IMR-90 (cell line): ENCODE measurements at regions not wholly inside any gene's neighbourhood (a gene's known extent, or its start where the extent isn't known, plus 50 kb on each side); places are given as distances from the start of the nearest gene placed in this dataset.

Source experiments
- ATAC-seq: fragments of 200-7000 bp; cut with Tn5 transposase; 2 replicates; pipeline ENCODE4 v1.9.1; 2020; ENCODE audit warnings: low read depth, mild to moderate bottlenecking, moderate library complexity
- BruUV-seq: library from RNA; stranded (reverse); fragments of 400-500 nt; replicated peaks from 2 replicates; lab custom pipeline; 2021; lab: Mats Ljungman, UMichigan
- CTCF ChIA-PET: fragments of 300-600 bp; formaldehyde crosslinking; extraction: SDS; loops from one replicate; lab custom pipeline; 2021; ENCODE audit warnings: antibody characterized with exemption; lab: Yijun Ruan, JAX
- POLR2A ChIA-PET: fragments of 300-600 bp; sonication (Branson Sonifier 250); formaldehyde crosslinking; loops from one replicate; lab custom pipeline; 2022; ENCODE audit warnings: antibody characterized with exemption; ENCODE audit not compliant: unreplicated experiment; lab: Charles Lee
- DNase-seq: peaks from one replicate; pipeline ENCODE4 v3.0.0; 2013
- H2AFZ ChIP-seq: replicated peaks from 2 replicates; pipeline ENCODE3; 2013; ENCODE audit warnings: low read length, mild to moderate bottlenecking; ENCODE audit not compliant: poor library complexity
- H2AK5ac ChIP-seq: 2 replicates; pipeline ENCODE4 v1.6.1; 2013; ENCODE audit warnings: low read depth, low read length, inconsistent platforms
- H2AK9ac ChIP-seq: replicated peaks from 2 replicates; pipeline ENCODE3; 2013; ENCODE audit warnings: mild to moderate bottlenecking, low read depth, low read length, moderate library complexity; ENCODE audit not compliant: poor library complexity
- H2BK120ac ChIP-seq: 2 replicates; pipeline ENCODE4 v1.6.1; 2013; ENCODE audit warnings: low read depth, low read length, inconsistent platforms
- H2BK15ac ChIP-seq: 3 replicates; pipeline ENCODE4 v1.6.1; 2013; ENCODE audit warnings: low read depth, low read length, inconsistent platforms
- H2BK20ac ChIP-seq: 2 replicates; pipeline ENCODE4 v1.6.1; 2013; ENCODE audit warnings: low read depth, mild to moderate bottlenecking, inconsistent platforms, low read length, moderate library complexity
- H2BK5ac ChIP-seq: 2 replicates; pipeline ENCODE4 v1.6.1; 2013; ENCODE audit warnings: mild to moderate bottlenecking, low read depth, low read length, inconsistent platforms; ENCODE audit not compliant: poor library complexity, severe bottlenecking
- H3K14ac ChIP-seq: replicated peaks from 2 replicates; pipeline ENCODE4 v1.6.1; 2013; ENCODE audit warnings: low read depth, low read length, inconsistent platforms
- H3K18ac ChIP-seq: 2 replicates; pipeline ENCODE4 v1.6.1; 2013; ENCODE audit warnings: low read depth, low read length, control low read depth
- H3K23ac ChIP-seq: 2 replicates; pipeline ENCODE4 v1.6.1; 2013; ENCODE audit warnings: low read depth, low read length, inconsistent platforms
- H3K27ac ChIP-seq: 2 replicates; pipeline ENCODE4 v1.5.1; 2013; ENCODE audit warnings: mild to moderate bottlenecking, control low read depth, low read length; ENCODE audit not compliant: insufficient read depth
- H3K27me3 ChIP-seq: 2 replicates; pipeline ENCODE4 v1.6.1; 2013; ENCODE audit warnings: low read length; ENCODE audit not compliant: control insufficient read depth, insufficient read depth
- H3K36me3 ChIP-seq: 2 replicates; pipeline ENCODE4 v1.6.1; 2013; ENCODE audit warnings: low read length, mixed read lengths; ENCODE audit not compliant: control insufficient read depth, insufficient read depth
- H3K4ac ChIP-seq: 2 replicates; pipeline ENCODE4 v1.6.1; 2013; ENCODE audit warnings: low read depth, low read length, inconsistent platforms
- H3K4me1 ChIP-seq: 2 replicates; pipeline ENCODE4 v1.6.1; 2013; ENCODE audit warnings: low read length, mixed read lengths; ENCODE audit not compliant: control insufficient read depth, insufficient read depth
- H3K4me2 ChIP-seq: 2 replicates; pipeline ENCODE4 v1.6.1; 2013; ENCODE audit warnings: low read depth, mild to moderate bottlenecking, control low read depth, low read length, moderate library complexity
- H3K4me3 ChIP-seq: 2 replicates; pipeline ENCODE4 v1.5.1; 2013; ENCODE audit warnings: low read depth, mild to moderate bottlenecking, control low read depth, low read length, moderate library complexity; ENCODE audit not compliant: insufficient read depth
- H3K56ac ChIP-seq: 2 replicates; pipeline ENCODE4 v1.6.1; 2013; ENCODE audit warnings: low read length, inconsistent platforms; ENCODE audit not compliant: insufficient read depth; ENCODE audit errors: extremely low read depth
- H3K79me1 ChIP-seq, 2 experiments: 2 replicates each; pipeline ENCODE4 v1.6.1; 2013; ENCODE audit warnings: low read length in 2 of 2, inconsistent platforms in 1 of 2, low read depth in 1 of 2
- H3K9ac ChIP-seq: 2 replicates; pipeline ENCODE4 v1.6.1; 2013; ENCODE audit warnings: low read depth, low read length, control low read depth
- H3K9me1 ChIP-seq: 2 replicates; pipeline ENCODE4 v1.6.1; 2013; ENCODE audit warnings: low read length, inconsistent platforms; ENCODE audit not compliant: insufficient read depth
- H3K9me3 ChIP-seq: 2 replicates; pipeline ENCODE4 v1.6.1; 2013; ENCODE audit warnings: low read length; ENCODE audit not compliant: control insufficient read depth, insufficient read depth
- H4K20me1 ChIP-seq: 2 replicates; pipeline ENCODE4 v1.6.1; 2013; ENCODE audit warnings: low read length, inconsistent platforms; ENCODE audit not compliant: insufficient read depth
- H4K5ac ChIP-seq: 2 replicates; pipeline ENCODE4 v1.6.1; 2013; ENCODE audit warnings: mild to moderate bottlenecking, low read depth, low read length, control low read depth
- H4K8ac ChIP-seq, 2 experiments: 2 replicates each; pipeline ENCODE4 v1.6.1; 2013; ENCODE audit warnings: low read depth in 2 of 2, low read length in 2 of 2, control low read depth in 1 of 2, inconsistent platforms in 1 of 2
- H4K91ac ChIP-seq: 2 replicates; pipeline ENCODE4 v1.6.1; 2013; ENCODE audit warnings: low read depth, low read length, inconsistent platforms; ENCODE audit not compliant: insufficient read depth
- BHLHE40 ChIP-seq: fragments of 150-350 bp; IDR thresholded peaks from 2 replicates; pipeline ENCODE4 v1.6.1; 2016; ENCODE audit warnings: mild to moderate bottlenecking, low read depth, low read length
- CEBPB ChIP-seq: IDR thresholded peaks from 2 replicates; pipeline ENCODE4 v1.6.1; 2012; ENCODE audit warnings: low read depth, low read length, improper control_type of control experiment
- FOS ChIP-seq: fragments of 150-350 bp; IDR thresholded peaks from 2 replicates; pipeline ENCODE4 v1.6.1; 2016; ENCODE audit warnings: low read depth, low read length
- MAFK ChIP-seq: IDR thresholded peaks from 2 replicates; pipeline ENCODE4 v1.6.1; 2012; ENCODE audit warnings: low read depth, low read length, improper control_type of control experiment
- MAZ ChIP-seq: IDR thresholded peaks from 2 replicates; pipeline ENCODE4 v1.6.1; 2012; ENCODE audit warnings: low read depth, mild to moderate bottlenecking, low read length, improper control_type of control experiment, moderate library complexity, borderline replicate concordance
- MXI1 ChIP-seq: IDR thresholded peaks from 2 replicates; pipeline ENCODE4 v1.6.1; 2012; ENCODE audit warnings: low read depth, mild to moderate bottlenecking, low read length, moderate library complexity, borderline replicate concordance
- NFE2L2 ChIP-seq: fragments of 150-350 bp; IDR thresholded peaks from 2 replicates; pipeline ENCODE4 v1.6.1; 2016; ENCODE audit warnings: low read depth, mild to moderate bottlenecking, low read length
- POLR2A ChIP-seq: IDR thresholded peaks from 2 replicates; pipeline ENCODE4 v1.6.1; 2012; ENCODE audit warnings: mild to moderate bottlenecking, low read depth, low read length
- RAD21 ChIP-seq: IDR thresholded peaks from 2 replicates; pipeline ENCODE4 v1.6.1; 2012; ENCODE audit warnings: low read length, improper control_type of control experiment
- RCOR1 ChIP-seq: IDR thresholded peaks from 2 replicates; pipeline ENCODE4 v1.6.1; 2012; ENCODE audit warnings: mild to moderate bottlenecking, low read length, improper control_type of control experiment; ENCODE audit not compliant: insufficient replicate concordance
- RFX5 ChIP-seq: IDR thresholded peaks from 2 replicates; pipeline ENCODE4 v1.8.0; 2012; ENCODE audit warnings: low read depth, mild to moderate bottlenecking, low read length, moderate library complexity
- SMC3 ChIP-seq: fragments of 150-350 bp; IDR thresholded peaks from 2 replicates; pipeline ENCODE4 v1.6.1; 2016; ENCODE audit warnings: low read depth, mild to moderate bottlenecking, antibody characterized with exemption, low read length, moderate library complexity
- WGBS, 2 experiments: methylation state at CpG; one replicate each; pipeline versions ENCODE4 v1.1.5 to v1.1.7; 2013; ENCODE audit warnings: missing lambda C conversion rate in 2 of 2; ENCODE audit not compliant: insufficient read length in 1 of 2; ENCODE audit errors: extremely low coverage in 2 of 2; 5-methylcytosine and 5-hydroxymethylcytosine counted together
- dilution Hi-C: fragments of 300-500 bp; cut with HindIII; formaldehyde crosslinking; loops from one replicate; pipeline ENCODE4 v1.14.3; 2018; ENCODE audit warnings: low sequenced_read_pairs; ENCODE audit not compliant: unreplicated experiment
- in situ Hi-C: fragments of 300-500 bp; cut with MboI; formaldehyde crosslinking; loops from 3 replicates; pipeline ENCODE4 v1.14.3; 2019; ENCODE audit warnings: low sequenced_read_pairs, inconsistent platforms, mixed read lengths
- intact Hi-C: fragments of 100-400 bp; cut with micrococcal nuclease; formaldehyde crosslinking; loops from 2 replicates; pipeline ENCODE4 v1.10.0; 2022
- TF ChIP-seq, protein P1 (sequence below): fragments of 150-350 bp; IDR thresholded peaks from 2 replicates; pipeline ENCODE4 v1.6.1; 2016; ENCODE audit warnings: low read depth, mild to moderate bottlenecking, low read length, moderate library complexity, borderline replicate concordance
- TF ChIP-seq, protein P2 (sequence below): fragments of 150-350 bp; IDR thresholded peaks from 2 replicates; pipeline ENCODE4 v1.6.1; 2017; ENCODE audit warnings: mild to moderate bottlenecking, antibody characterized with exemption, low read length, low read depth

DNA sequence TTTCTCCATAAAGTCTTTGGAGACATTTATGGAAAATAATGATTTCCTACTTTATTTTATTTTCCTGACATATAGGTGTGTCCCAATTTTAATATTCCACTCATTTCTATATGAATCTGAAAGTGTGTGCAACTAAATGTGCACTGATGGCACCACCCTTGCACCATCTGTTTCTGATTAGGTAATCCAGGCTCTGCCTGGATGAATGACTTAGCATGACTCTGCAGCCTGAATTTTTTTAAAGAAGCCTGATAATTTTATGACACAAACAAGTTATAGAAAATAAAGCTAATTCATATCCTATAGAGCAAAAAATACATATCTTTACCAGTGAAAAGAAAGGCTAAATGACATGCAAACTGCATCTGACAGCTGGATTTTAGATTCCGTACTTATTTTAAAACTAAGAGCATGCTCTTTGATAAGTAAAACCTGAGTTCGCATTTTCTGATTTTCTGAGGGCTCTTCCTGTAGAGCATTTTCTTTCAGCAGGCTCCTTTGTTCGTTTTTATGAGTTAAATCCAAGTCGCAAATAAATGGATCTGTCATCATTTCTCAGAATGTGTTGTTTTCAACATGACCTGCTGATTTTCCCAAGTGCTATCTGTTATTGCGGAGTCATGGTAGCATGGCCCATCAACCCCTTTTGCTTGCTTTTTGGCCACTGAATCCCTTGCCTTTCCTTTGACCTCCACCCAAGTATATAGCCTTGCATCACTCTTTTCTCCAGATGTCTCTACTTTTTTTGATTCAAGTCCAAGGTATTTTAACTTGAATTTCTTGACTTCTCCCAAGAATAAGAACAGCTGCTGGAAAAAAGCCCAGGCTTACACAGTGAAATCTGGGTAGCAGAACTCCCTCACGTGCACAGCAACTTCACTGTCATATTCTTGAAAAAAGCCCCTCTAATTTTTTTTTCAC is 52.8 kb upstream of the LYPLAL1 start:
- dilution Hi-C loops (no loop called here), intact Hi-C loops (no loop called here), in situ Hi-C loops (no loop called here)
- Histone ChIP-seq H2BK120ac (peak overlapping the region; percentile 35; the same call in 1 of the 2 replicates), H3K27me3 (no peaks in the 10 kb centered on the region), H3K4me3 (no peak overlapping the region), H3K79me1 (no peaks in the 10 kb centered on the region), H2AK5ac (no peak overlapping the region), H4K91ac (peak overlapping the region; percentile 13; the same call in 1 of the 2 replicates), H3K56ac (0 out of 2 replicates have a peak overlapping the region, but pooled peaks have one; percentile 12), H3K27ac (peak overlapping the region; percentile 45; the same call in 1 of the 2 replicates), H3K9me3 (no peaks in the 10 kb centered on the region), H3K18ac (peak overlapping the region; percentile 45; the same call in 1 of the 2 replicates), H4K8ac (peak overlapping the region in 1 of 2 experiments; percentile 48; a peak in 2 of 4 replicates), H3K4ac (peak overlapping the region; percentile 19; the same call in 1 of the 2 replicates), H2BK15ac (0 out of 3 replicates have a peak overlapping the region, but pooled peaks have one; percentile 10), H3K9me1 (0 out of 2 replicates have a peak, but pooled peaks cover 3% of the 10 kb centered on the region), H2BK5ac (peak overlapping the region; percentile 0), H2AK9ac (no peak overlapping the region), H3K14ac (no peak overlapping the region; the same call in 1 of the 2 replicates), H2AFZ (no peak overlapping the region), H3K4me2 (peak overlapping the region; percentile 58; the same call in 1 of the 2 replicates), H3K4me1 (peaks cover 4% of the 10 kb centered on the region), H2BK20ac (peak overlapping the region; percentile 69; the same call in 1 of the 2 replicates), H3K9ac (no peak overlapping the region), H3K23ac (peak overlapping the region; percentile 5; the same call in 1 of the 2 replicates), H4K20me1 (no peaks in the 10 kb centered on the region), H3K36me3 (no peaks in the 10 kb centered on the region), H4K5ac (peak overlapping the region; percentile 30; the same call in 1 of the 2 replicates)
- no peak for TF ChIP-seq POLR2A
- TF ChIP-seq SMC3 = no peak
- peak; percentile 76 for TF ChIP-seq CEBPB
- no peak for TF ChIP-seq RAD21
- TF ChIP-seq, protein P1, sequence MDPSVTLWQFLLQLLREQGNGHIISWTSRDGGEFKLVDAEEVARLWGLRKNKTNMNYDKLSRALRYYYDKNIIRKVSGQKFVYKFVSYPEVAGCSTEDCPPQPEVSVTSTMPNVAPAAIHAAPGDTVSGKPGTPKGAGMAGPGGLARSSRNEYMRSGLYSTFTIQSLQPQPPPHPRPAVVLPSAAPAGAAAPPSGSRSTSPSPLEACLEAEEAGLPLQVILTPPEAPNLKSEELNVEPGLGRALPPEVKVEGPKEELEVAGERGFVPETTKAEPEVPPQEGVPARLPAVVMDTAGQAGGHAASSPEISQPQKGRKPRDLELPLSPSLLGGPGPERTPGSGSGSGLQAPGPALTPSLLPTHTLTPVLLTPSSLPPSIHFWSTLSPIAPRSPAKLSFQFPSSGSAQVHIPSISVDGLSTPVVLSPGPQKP = no peak
- TF ChIP-seq RFX5 = no peak
- peak; percentile 75 for TF ChIP-seq BHLHE40
- TF ChIP-seq MAZ = no peak
- TF ChIP-seq NFE2L2 = peak; percentile 85
- TF ChIP-seq MXI1 = no peak
- TF ChIP-seq FOS = no peak
- TF ChIP-seq RCOR1 = no peak
- TF ChIP-seq, protein P2, sequence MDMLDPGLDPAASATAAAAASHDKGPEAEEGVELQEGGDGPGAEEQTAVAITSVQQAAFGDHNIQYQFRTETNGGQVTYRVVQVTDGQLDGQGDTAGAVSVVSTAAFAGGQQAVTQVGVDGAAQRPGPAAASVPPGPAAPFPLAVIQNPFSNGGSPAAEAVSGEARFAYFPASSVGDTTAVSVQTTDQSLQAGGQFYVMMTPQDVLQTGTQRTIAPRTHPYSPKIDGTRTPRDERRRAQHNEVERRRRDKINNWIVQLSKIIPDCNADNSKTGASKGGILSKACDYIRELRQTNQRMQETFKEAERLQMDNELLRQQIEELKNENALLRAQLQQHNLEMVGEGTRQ = no peak
- TF ChIP-seq MAFK = peak; percentile 50
- WGBS, 2 experiments = 28% methylated on average over 3 of the region's 6 CpGs; no CpG with 5 or more reads in 1 of the 2 experiments
- ATAC-seq = peak; percentile 80
- no TSS peak for BruUV-seq
- ChIA-PET POLR2A (no interaction called here), CTCF (no interaction called here)
- DNase-seq = peak; percentile 91
